NCI-H526 treated with DMSO at 0.1 percent for 48 hours (cell line): ENCODE measurements at regions not wholly inside any gene's neighbourhood (a gene's known extent, or its start where the extent isn't known, plus 50 kb on each side); places are given as distances from the start of the nearest gene placed in this dataset.

ENCODE experiments used
- DNase-seq: peaks from one replicate; lab custom pipeline; 2025; lab: John Stamatoyannopoulos, UW

- DNase-seq, result no peak
Observed at GRCh38 chrX:22664826-22665225, 334.9 kb upstream of the DDX53 start.

- no peak for DNase-seq
Observed at GRCh38 chrX:22665818-22666217, 333.9 kb upstream of the DDX53 start.

- DNase-seq, result peak; percentile 34
Observed at GRCh38 chrX:22666441-22666840, 333.3 kb upstream of the DDX53 start.

GRCh38 chrX:22674932-22675331 lies 324.8 kb upstream of the DDX53 start:
- DNase-seq, result no peak

- DNase-seq, result no peak
Observed at GRCh38 chrX:22686138-22686541, 313.6 kb upstream of the DDX53 start.

GRCh38 chrX:22689290-22689689 lies 310.5 kb upstream of the DDX53 start:
- no peak for DNase-seq

GRCh38 chrX:22690116-22690515 lies 309.6 kb upstream of the DDX53 start:
- no peak for DNase-seq

GRCh38 chrX:22691966-22692565 lies 307.7 kb upstream of the DDX53 start:
- DNase-seq, result no peak

- no peak for DNase-seq
Observed at GRCh38 chrX:22698151-22698550, 301.6 kb upstream of the DDX53 start.

GRCh38 chrX:22699581-22700091 lies 300.1 kb upstream of the DDX53 start:
- no peak for DNase-seq

GRCh38 chrX:22712942-22713341 lies 286.8 kb upstream of the DDX53 start:
- no peak for DNase-seq

GRCh38 chrX:22730542-22730941 lies 269.2 kb upstream of the DDX53 start:
- DNase-seq, result peak; percentile 26

- DNase-seq, result no peak
Observed at GRCh38 chrX:22737541-22737940, 262.2 kb upstream of the DDX53 start.

- no peak for DNase-seq
Observed at GRCh38 chrX:22739276-22739675, 260.5 kb upstream of the DDX53 start.

GRCh38 chrX:22740836-22741235 lies 258.9 kb upstream of the DDX53 start:
- no peak for DNase-seq

GRCh38 chrX:22742174-22742573 lies 257.6 kb upstream of the DDX53 start:
- no peak for DNase-seq

GRCh38 chrX:22746081-22746480 lies 253.7 kb upstream of the DDX53 start:
- no peak for DNase-seq

- peak; percentile 52 for DNase-seq
Observed at GRCh38 chrX:22748093-22748999, 251.4 kb upstream of the DDX53 start.

- no peak for DNase-seq
Observed at GRCh38 chrX:22758807-22759481, 240.8 kb upstream of the DDX53 start.

GRCh38 chrX:22760513-22761057 lies 239.2 kb upstream of the DDX53 start:
- DNase-seq, result no peak

GRCh38 chrX:22788221-22788620 lies 211.5 kb upstream of the DDX53 start:
- no peak for DNase-seq

GRCh38 chrX:22795671-22796070 lies 204.1 kb upstream of the DDX53 start:
- DNase-seq, result no peak
